HAP-1 (cell line): ENCODE measurements at regions not wholly inside any gene's neighbourhood (a gene's known extent, or its start where the extent isn't known, plus 50 kb on each side); places are given as distances from the start of the nearest gene placed in this dataset.

Experiments
- DNase-seq, 2 experiments: peaks; one replicate each; pipeline ENCODE4 v3.0.0-alpha.2; 2016 to 2020; ENCODE audit warnings: low spot score in 2 of 2
- H3K27me3 ChIP-seq: fragments of 250-450 bp; sonication (Bioruptor Pico); 2 replicates; pipeline ENCODE4 v1.5.1; 2020; ENCODE audit warnings: low read depth, mild to moderate bottlenecking, moderate library complexity
- H3K36me3 ChIP-seq: fragments of 250-450 bp; sonication (Bioruptor Pico); replicated peaks from 2 replicates; pipeline ENCODE4 v1.5.1; 2020; ENCODE audit warnings: mild to moderate bottlenecking
- H3K4me1 ChIP-seq: fragments of 250-450 bp; sonication (Bioruptor Pico); 2 replicates; pipeline ENCODE4 v1.5.1; 2020; ENCODE audit warnings: mild to moderate bottlenecking
- H3K4me3 ChIP-seq: fragments of 250-450 bp; sonication (Bioruptor Pico); 2 replicates; pipeline ENCODE4 v1.5.1; 2020; ENCODE audit warnings: mild to moderate bottlenecking, moderate library complexity
- H3K9me3 ChIP-seq: fragments of 250-450 bp; sonication (Bioruptor Pico); 2 replicates; pipeline ENCODE4 v1.5.1; 2020; ENCODE audit warnings: mild to moderate bottlenecking, moderate library complexity
- in situ Hi-C: fragments of 300-500 bp; cut with MboI; formaldehyde crosslinking; loops from 3 replicates; pipeline ENCODE4 v1.14.3; 2020; ENCODE audit warnings: low sequenced_read_pairs, inconsistent platforms, mixed read lengths

DNA sequence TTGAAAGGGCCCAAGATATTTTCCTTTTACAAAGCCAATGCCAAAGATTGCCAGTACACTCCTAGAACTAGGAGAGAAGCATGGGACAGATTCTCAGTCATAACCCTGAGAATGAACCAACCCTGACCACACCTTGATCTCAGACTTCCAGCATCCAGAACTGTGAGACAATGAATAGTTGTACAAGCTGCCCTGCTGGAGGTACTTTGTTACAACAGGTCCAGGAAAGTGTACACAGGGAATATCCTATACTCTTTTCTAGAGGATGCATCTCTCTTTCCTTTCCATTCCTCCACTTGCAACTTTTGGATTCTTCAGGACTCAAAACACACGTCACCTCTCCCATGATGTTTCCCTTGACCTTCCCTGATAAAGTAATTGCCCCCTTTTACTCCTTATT is 325.7 kb downstream of the RFC3 start:
- in situ Hi-C loops: no loop called here
- no peak for DNase-seq

DNA sequence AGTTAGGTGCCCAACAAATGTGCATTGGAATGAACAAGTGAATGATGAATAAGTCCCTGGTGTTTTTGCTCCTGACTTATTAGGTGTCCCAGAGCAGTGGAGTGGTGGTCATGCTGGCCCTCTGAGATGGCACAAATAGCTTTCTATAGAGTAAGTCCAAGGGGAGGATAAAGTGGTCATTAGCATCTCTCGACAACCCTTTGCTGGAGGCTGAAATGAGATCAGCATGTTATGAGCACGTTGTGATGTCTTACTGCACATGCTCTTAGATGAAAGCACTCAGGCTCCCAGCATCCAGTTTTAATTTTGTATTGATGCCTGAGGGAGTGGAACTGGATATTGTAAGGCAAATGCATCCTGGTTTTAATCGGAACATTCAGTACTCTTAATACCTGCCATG is 326.2 kb downstream of the RFC3 start:
- Histone ChIP-seq H3K9me3 (no peaks in the 10 kb centered on the region), H3K4me1 (no peaks in the 10 kb centered on the region), H3K36me3 (no peaks in the 10 kb centered on the region), H3K4me3 (no peak overlapping the region), H3K27me3 (no peaks in the 10 kb centered on the region)
- in situ Hi-C loops: no loop called here
- no peak for DNase-seq

More for the DNA sequence above, 325.7 kb downstream of the RFC3 start:
- H3K9me3 ChIP-seq: no peaks in the 10 kb centered on the region
- no peak overlapping the region for H3K4me3 ChIP-seq
- H3K4me1 ChIP-seq: no peaks in the 10 kb centered on the region
- H3K36me3 ChIP-seq: no peaks in the 10 kb centered on the region
- no peaks in the 10 kb centered on the region for H3K27me3 ChIP-seq

DNA sequence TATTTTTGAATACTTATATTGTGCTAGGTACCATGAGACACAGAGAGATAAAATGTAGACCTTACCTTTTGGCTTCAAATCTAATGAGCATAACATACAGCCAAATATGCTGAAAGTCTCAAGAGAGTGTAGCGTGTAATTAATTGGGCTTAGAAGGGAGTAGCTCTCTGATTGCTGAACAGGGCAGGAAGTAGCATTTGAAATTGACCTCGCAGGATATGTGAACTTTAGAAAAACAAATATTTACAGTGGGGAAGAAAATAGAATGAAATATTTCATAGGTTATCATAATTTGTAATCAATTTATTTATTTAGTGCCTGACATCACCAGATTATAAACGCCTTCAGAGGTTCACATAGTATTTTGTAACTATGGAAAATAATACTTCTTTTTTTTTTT is 327.1 kb downstream of the RFC3 start:
- H3K4me1 ChIP-seq: no peaks in the 10 kb centered on the region
- H3K36me3 ChIP-seq: no peaks in the 10 kb centered on the region
- no peak overlapping the region for H3K4me3 ChIP-seq
- no peak for DNase-seq
- no peaks in the 10 kb centered on the region for H3K9me3 ChIP-seq
- no peaks in the 10 kb centered on the region for H3K27me3 ChIP-seq
- in situ Hi-C loops: no loop called here

DNA sequence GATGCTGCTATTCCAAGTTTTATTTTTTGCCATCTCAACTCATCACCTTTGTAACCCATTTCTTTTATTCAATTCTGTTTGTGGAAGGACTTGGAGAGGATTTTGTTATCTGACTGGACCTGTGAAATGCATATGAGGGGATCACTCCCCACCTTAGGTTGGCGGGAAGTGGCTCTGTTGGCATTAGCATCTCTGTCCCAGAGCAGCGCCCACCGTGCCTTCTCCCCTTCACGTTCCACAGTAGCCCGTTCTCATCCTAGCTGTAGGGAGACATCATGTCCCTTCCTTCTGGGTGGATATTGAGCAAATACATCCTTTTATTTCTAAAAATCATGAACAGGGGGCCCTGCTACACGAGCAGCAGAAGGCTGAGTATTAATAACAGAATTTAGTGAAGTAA is 330.4 kb downstream of the RFC3 start:
- no peaks in the 10 kb centered on the region for H3K36me3 ChIP-seq
- H3K27me3 ChIP-seq: no peaks in the 10 kb centered on the region
- in situ Hi-C loops: no loop called here
- H3K4me1 ChIP-seq: no peaks in the 10 kb centered on the region
- no peak overlapping the region for H3K4me3 ChIP-seq
- no peak for DNase-seq
- H3K9me3 ChIP-seq: no peaks in the 10 kb centered on the region

DNA sequence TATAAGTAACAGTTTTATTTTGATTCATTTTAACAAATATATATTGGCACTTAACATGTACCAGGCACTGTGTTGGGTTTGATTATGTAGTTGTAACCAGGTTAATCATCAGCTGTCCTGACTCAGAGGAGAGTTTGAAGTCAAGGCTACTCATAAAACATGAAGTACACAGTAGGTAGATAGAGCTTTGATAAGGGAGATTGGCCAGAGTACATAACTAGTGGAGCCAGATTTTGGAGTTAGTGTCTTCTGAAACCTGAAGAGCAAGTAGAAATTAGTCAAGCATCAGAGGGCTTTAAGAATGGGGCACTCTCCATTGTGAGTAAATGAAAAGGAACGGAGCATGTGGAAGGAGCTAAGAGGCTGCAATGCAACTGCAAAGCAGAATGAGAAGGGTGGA is 333.9 kb downstream of the RFC3 start:
- in situ Hi-C loops: no loop called here
- Histone ChIP-seq H3K4me1 (peaks cover 5% of the 10 kb centered on the region), H3K4me3 (no peak overlapping the region), H3K9me3 (no peaks in the 10 kb centered on the region), H3K36me3 (no peaks in the 10 kb centered on the region), H3K27me3 (no peaks in the 10 kb centered on the region)
- no peak for DNase-seq

DNA sequence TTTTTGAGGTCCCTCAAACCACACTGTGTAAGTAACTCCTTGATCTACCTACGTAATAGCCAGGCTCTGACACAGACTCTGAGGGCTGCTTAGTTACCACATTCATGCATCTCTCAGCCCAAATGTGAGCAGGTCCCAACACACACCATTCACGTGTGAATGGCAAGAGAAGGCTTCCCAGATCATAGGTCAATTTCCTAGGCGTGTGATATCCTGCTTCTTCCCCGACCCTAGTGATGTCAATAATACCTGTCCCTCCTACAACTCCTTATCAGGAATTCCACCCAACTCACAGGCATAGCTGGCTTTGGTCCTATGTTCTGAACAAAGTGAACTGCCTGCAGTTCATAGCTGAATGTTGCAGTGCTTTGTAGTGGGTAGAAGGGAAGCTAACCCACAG is 334.5 kb downstream of the RFC3 start:
- no peaks in the 10 kb centered on the region for H3K36me3 ChIP-seq
- in situ Hi-C loops: no loop called here
- no peaks in the 10 kb centered on the region for H3K27me3 ChIP-seq
- no peak overlapping the region for H3K4me3 ChIP-seq
- no peaks in the 10 kb centered on the region for H3K9me3 ChIP-seq
- DNase-seq: no peak
- peaks cover 5% of the 10 kb centered on the region for H3K4me1 ChIP-seq

DNA sequence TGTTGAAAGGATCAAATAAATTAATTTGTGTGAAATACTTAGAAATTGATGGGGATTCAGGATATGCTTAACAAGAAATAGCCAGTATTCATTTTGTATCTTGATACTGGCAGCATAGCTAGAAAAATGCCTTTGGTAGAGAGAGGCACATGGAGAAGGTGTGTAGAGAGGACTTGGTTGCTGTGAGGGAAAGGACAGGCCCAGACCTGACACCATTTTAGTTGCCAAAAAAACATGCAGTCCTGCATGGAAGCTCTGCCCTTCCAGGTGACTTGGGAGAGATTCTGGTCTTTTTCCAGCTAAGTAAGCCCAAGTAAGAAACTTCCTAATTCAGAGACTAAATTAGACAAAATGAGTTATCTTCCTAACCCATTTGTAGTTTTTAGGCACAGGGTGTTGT is 335.0 kb downstream of the RFC3 start:
- Histone ChIP-seq H3K36me3 (no peaks in the 10 kb centered on the region), H3K4me3 (no peak overlapping the region), H3K4me1 (peaks cover 5% of the 10 kb centered on the region), H3K27me3 (no peaks in the 10 kb centered on the region), H3K9me3 (no peaks in the 10 kb centered on the region)
- in situ Hi-C loops: no loop called here
- DNase-seq: no peak

DNA sequence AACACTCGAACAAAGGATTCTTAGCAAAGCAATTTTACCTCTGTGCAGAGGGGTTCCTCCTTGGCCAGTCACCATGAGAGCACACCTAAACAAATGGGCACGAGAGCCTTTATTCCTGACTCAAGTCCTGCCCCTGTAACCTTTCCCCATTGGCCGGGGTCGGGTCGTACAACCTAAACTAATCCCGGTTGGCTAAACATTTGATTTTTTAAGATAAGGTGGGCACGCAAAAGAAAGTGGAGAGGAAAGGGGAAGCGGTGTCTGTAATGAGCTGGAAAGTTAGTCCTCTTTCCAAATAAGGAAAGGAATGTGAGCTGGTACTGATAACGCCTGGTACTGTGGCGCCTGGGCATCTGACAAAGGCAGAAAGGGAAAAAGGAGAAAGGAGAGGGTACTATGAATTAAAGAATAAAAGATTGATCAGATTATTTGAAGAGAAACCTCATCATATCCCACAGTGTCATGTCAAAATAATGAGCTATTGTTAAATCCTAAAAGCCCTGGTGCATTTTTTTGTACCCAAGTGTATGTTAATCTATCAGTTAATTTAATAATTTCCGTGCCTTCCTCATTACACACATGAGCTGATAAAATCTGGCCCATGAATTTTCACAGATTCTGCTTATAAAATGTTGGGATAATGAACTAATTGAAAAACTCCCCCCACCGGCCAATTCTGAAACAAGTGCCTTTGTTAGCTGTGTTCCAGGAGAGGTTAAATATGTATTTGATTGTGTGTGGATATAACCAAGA is 335.7 kb downstream of the RFC3 start:
- Histone ChIP-seq H3K36me3 (no peaks in the 10 kb centered on the region), H3K27me3 (no peaks in the 10 kb centered on the region), H3K4me1 (peaks cover 5% of the 10 kb centered on the region), H3K9me3 (no peaks in the 10 kb centered on the region), H3K4me3 (no peak overlapping the region)
- in situ Hi-C loops: no loop called here
- no peak for DNase-seq

DNA sequence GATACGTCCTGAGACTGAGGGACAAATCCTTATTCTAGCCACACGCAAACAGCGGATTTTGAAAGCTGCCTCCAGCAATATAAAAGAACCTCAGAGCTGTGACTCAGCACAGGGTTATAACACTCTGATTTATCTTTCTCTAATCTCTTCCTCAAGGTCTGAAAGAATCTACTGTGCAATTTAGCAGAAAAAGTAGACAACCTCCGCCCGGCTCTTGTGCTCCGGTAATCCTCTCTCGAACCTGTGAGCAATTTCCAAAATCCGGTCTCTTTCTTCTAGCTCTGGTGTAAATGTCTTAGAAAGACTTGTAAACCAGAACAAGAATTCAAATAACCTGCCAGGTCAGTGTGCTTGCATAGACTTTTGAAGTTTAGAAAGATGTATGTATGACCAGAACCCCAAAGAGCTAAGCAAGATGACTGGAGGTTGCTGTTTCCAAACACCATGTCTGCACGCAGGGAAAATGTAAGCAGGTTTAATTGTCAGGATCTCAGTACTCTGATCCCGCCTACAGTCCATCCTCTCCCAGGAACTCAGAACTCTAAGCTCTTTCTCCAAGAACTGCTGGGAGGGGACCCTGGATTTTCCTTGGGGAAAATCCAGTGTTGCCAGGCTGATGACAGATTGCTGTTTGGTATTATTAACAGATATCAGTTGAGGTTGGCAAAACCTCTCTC is 338.1 kb downstream of the RFC3 start:
- Histone ChIP-seq H3K4me3 (0 out of 2 replicates have a peak overlapping the region, but pooled peaks have one; percentile 2), H3K27me3 (no peaks in the 10 kb centered on the region), H3K9me3 (no peaks in the 10 kb centered on the region), H3K4me1 (peaks cover 6% of the 10 kb centered on the region), H3K36me3 (no peaks in the 10 kb centered on the region)
- in situ Hi-C loops: no loop called here
- peak; percentile 36 to 72 for DNase-seq

DNA sequence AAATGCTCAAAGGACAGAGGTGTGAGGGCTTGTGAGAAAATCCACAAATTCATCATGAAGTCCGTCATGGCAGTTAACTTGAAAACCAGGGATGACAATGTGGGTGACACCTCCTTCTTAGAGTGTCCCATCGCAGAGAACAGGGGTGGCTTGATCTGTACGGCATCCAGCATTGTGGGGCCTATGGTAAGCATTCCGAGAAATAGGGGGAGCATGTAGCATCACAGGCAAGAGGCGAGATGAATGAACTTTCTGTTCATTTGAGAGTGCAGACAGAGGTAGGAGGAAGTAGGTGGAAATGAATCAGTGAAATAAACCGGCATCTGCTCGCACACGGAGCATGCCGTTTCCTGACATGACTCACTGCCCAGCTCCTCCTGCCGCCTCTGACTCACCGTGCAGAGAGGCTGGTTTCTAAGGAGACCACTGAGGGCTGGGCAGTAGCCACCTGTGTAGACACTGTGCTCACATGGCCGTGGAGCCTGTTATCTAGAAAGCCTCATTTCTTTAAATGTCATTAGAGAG is 339.0 kb downstream of the RFC3 start:
- Histone ChIP-seq H3K36me3 (no peaks in the 10 kb centered on the region), H3K27me3 (no peaks in the 10 kb centered on the region), H3K4me1 (peaks cover 14% of the 10 kb centered on the region), H3K4me3 (no peak overlapping the region), H3K9me3 (no peaks in the 10 kb centered on the region)
- in situ Hi-C loops: no loop called here
- peak in 1 of 2 experiments; percentile 16 for DNase-seq

DNA sequence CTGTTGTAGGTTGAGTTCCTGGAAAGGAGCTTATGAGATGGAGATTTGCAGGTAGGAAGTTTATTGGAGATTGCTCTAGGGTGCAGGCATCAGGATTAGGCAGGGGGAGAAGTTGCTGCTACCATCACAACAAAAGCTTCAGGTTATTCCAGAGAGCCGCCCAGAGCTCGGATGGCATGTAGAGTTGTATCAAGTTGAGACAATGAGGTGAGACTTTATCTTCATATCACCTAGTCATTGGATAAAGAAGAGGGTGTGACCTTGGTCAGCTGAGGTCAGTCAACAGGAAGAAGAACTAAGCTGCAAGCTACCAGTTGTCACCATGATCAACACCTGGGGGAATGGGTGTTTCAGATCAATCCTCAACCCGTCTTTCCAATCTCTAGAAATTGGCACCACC is 342.0 kb downstream of the RFC3 start:
- Histone ChIP-seq H3K4me1 (peaks cover 26% of the 10 kb centered on the region), H3K9me3 (no peaks in the 10 kb centered on the region), H3K27me3 (no peaks in the 10 kb centered on the region), H3K36me3 (no peaks in the 10 kb centered on the region), H3K4me3 (no peak overlapping the region)
- in situ Hi-C loops: no loop called here
- no peak for DNase-seq

DNA sequence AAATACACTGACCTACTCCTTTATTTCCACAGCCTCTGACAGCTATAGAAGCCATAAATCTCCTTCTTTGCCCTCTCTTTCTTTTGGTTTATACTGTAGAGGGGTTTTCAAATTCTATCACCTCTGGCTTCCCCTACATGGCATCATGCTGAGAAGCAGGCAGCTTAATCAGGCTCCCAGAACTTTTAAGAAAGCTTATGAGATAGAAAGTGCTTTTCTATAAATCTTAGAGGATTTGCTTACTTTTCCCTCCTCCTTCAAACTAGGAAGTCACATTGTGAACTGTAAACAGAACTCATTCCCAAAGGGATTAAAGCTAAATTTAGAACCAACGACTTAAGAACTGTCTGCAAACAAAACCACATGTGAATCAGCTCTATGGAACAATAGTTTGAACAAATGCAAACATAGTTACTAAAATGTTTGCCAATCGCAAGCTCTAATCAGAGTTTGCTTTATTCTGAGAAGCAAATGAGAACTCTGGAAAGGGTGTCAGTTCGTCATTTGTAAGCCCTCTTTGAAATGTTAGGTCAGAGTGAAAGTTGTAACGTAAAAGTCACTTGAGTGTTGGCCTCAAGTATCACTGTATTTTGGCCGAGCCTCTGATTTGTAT is 344.1 kb downstream of the RFC3 start:
- DNase-seq: peak; percentile 46 to 93
- Histone ChIP-seq H3K36me3 (no peaks in the 10 kb centered on the region), H3K27me3 (no peaks in the 10 kb centered on the region), H3K9me3 (no peaks in the 10 kb centered on the region), H3K4me1 (peaks cover 22% of the 10 kb centered on the region), H3K4me3 (no peak overlapping the region)
- in situ Hi-C loops: no loop called here

DNA sequence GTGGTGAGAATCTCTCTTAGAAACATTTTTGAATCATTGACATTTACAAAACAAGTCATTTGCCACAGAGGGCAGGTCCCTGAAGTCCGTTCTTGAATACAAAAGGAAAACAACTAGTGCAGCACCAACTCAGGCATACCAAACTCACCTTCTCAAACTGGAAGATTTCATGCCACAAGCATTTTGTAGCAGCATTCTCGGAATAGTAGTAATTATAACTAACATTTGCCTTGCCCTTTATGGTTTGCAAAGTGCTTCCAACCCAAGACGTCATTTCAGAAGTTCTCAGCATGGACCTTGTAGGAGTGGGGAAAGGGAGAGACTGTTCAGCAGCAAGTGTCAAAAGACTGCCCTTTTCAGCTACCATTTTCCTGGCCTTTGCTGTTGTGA is 344.6 kb downstream of the RFC3 start:
- in situ Hi-C loops: no loop called here
- Histone ChIP-seq H3K27me3 (no peaks in the 10 kb centered on the region), H3K4me3 (no peak overlapping the region), H3K36me3 (no peaks in the 10 kb centered on the region), H3K4me1 (peaks cover 22% of the 10 kb centered on the region), H3K9me3 (no peaks in the 10 kb centered on the region)
- no peak for DNase-seq

DNA sequence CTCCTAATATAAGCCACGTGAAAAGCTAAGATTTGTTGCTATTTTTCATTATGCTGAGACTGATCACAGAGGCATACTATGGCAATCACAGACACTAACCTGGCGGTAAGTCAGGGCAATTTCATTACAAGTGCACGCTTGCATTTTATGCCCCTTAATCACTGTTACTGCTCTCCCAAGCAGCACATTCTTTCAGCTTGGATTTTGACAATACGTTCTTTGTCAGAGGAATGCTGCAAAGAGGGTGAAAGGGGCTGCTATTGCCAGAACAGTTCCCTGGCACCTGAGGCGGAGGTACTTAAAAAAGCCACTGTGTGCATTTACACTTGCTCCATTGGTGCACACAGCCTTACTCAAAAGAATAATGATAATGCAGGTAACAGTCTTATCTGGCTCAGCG is 346.6 kb downstream of the RFC3 start:
- no peaks in the 10 kb centered on the region for H3K36me3 ChIP-seq
- no peak overlapping the region for H3K4me3 ChIP-seq
- no peak for DNase-seq
- in situ Hi-C loops: no loop called here
- peaks cover 22% of the 10 kb centered on the region for H3K4me1 ChIP-seq
- H3K27me3 ChIP-seq: no peaks in the 10 kb centered on the region
- H3K9me3 ChIP-seq: no peaks in the 10 kb centered on the region
